ENCODE measurements at regions not wholly inside any gene's neighbourhood (a gene's known extent, or its start where the extent isn't known, plus 50 kb on each side); places are given as distances from the start of the nearest gene placed in this dataset.

DNA sequence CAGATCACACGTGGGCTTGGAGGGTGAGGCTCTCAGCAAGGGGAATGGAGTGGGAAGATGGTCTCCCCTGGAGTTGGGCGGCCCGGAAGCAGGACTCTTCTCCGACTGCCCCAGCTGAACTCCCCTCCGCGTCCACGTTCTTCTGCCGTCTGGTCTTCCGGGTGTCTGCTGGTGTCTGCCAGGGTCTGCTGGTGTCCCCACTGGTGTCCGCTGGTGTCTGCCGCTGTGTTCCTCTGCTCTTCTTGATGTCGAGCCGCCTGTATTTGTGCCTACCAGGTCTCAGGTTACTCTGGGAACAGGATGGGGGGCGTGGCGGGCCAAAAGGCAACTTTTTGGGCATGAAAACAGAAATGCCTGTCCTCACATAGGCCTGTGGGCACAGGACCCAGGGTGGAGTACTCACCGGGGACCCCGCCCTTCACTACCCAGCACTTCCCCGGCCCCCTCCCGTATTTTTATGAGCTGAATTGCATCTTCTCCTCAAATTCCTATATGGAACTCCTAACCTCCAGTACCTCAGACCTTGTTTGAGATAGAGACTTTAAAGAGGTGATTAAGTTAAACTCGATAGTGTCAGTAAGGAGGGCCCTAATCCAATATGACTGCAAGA is 675.4 kb downstream of the SEMA5A start:
- no peak for DNase-seq

DNA sequence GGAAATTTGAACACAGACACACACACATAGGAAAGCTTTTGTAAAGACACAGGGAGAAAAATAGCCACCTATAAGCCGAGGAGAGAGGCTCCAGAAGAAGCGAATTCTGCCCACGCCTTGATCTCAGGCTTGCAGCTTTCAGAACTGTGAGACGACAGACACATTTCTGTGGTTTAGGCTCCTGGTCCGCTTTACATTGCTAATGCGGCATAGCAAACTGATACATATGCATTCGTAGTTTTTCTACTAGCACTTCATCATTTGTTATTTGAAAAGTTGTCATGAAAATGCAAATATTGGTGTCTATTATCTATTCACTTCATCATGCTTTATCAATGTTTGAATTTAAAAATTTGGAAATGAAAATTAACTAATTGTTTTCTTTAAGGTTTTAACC is 674.9 kb downstream of the SEMA5A start:
- no peak for DNase-seq

DNA sequence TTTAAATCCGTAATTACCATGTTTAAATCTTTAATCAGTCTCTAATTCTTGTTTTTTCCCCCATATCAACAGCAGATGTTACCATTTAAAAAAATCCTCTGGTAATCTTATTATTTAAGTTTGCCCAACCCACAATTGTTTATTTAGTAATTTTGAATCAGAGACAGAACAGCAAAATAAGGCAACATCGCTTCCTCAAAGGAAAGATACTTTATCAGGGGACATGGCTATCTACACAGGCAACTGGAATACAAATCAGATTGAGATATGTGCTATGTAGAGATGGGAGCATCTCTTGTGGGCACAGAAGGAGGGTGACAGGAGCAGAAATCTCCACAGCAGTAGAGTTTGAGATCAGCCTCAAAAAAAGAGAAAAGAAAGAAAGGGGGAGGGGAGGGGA is 674.4 kb downstream of the SEMA5A start:
- DNase-seq: no peak

DNA sequence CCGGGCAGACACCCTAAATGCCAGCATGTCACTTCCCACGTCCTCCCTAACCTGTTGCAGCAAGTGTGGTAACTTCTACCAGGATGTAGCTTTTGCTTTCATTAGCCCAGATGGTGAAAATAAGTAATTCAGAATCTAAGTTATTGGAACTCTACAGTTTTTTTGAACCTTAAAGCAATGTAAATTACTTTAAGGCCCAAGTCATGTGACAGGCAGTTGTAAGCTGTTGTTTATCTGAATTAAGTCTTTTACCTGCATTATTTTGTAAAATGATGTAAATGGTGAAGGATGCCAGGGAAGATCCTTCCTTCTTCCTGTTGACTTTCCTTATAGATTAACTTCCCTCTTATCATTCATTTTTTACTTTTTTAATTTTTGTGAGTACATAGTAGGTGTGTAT is 670.2 kb downstream of the SEMA5A start:
- no peak for DNase-seq

DNA sequence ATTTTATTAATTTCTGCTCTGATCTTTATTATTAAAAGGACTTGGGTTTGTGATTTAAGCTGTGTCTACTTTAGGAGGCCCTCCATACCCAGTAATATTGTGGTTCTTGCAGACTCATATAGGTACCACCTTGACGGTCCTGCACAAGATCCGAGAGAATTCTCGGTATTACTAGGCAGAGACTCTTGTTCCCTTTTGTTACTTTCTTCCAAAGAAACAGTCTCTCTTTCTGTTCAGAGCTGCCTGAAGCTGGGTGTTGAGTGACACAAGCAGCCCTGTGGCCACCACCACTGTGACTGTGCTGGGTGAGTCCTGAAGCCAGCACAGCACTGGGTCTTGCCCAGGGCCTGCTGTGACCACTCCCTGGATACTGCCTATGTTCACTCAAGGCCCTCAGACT is 666.6 kb downstream of the SEMA5A start:
- DNase-seq: no peak

GRCh38 chr5:8884029-8884428 is 661.8 kb downstream of the SEMA5A start:
- no peak for DNase-seq

DNA sequence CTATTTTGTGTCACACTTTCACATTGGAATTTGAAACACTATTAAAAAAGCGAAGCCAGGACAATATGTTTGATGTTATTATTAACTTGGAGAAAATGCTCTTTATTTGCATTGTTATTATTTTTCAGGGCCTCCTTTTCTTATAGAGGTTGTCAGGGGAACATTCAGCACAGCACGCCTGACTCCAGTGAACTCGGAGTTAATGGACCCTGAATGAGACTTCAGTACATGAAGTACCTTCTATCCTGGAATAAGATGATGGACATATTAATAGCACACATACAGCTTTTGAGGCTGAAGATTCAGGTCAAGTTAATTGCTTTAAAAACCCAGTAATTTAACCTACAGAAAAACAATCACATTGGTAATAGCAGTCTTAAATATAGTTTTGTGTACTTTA is 652.9 kb downstream of the SEMA5A start:
- DNase-seq: no peak

DNA sequence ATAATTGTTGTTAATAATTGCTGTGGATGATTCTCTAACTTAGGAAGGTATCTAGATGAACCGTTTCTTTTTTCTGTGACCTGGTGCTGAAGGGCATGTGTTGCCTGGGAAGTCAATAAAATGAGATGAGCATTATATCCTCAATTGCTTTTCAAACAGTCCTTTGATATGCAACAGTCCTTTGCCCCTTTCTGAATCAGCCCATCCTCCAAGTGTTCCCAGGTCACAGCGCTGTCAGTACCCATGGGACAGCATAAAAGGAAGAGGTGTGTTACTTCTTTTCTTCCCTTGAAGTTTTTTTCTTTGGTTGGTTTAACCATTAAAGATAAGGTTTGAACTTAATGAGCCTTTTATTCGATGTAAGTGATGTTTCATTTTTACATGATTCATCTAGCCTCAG is 651.8 kb downstream of the SEMA5A start:
- no peak for DNase-seq

GRCh38 chr5:8895062-8895461 is 650.8 kb downstream of the SEMA5A start:
- no peak for DNase-seq

- no peak for DNase-seq
Observed at GRCh38 chr5:8895599-8895998, 650.3 kb downstream of the SEMA5A start.

- no peak for DNase-seq
Observed at GRCh38 chr5:8897316-8897715, 648.6 kb downstream of the SEMA5A start.

GRCh38 chr5:8905021-8905420 is 640.9 kb downstream of the SEMA5A start:
- DNase-seq: no peak

DNA sequence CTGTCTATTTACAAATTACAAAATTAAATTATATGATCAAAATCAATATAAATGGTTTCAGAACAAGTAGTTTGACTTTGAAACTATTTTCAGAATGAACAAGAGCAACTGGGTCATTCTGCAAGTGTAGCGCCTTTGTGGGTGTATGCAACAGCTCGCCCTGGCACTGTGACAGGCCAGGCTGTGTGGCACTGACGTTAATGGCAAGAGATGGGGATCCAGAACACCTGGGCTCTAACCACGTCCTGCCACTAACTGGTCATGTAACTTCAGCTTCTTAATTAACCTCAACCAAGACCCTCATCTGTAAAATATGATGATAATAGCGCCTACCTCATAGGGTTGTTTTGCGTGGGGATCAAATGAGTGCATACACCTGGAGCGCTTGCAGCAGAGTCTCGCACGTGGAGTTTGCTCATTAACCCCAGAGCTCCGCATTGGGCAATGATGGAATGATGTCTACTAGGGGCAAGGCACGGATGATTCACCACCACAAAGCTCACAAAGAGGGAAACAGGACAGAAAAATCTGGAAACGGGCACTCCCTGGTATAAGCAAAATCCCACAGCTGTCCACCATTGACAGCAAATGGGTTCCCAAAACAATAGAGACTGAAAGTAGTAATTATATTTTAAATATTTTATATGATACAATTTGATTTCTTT is 639.4 kb downstream of the SEMA5A start:
- DNase-seq: no peak

DNA sequence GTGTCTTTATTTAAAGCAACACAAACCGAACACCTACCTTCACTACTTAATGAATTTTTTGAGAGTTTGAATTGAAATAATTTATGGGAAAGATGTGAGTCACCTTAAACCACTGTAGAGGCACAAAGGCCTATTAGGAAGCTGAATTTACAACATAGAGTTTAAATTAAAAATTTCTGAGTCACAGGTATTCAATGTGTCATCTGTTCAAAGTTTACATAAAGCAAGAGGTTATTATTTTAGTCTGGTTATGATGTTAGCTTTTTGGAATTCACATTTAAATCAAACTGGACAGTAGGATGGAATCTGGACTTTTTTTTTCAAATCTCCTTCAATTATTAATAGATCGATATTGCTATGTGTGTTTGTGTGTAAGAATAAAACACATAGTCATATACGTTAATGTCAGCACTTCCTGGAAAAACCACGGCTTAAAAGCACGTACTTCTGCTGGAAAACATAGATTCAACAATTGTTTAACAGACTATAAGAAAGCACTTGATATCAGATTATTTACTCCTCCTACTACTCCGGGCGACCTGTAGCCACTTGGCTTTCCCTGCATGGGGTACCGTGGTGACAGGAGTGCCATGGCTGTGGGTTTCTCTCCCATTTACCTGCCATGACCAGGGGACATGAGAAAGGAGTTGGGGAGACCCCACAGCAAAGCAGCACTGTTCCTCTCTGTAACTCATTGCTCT is 638.6 kb downstream of the SEMA5A start:
- no peak for DNase-seq

DNA sequence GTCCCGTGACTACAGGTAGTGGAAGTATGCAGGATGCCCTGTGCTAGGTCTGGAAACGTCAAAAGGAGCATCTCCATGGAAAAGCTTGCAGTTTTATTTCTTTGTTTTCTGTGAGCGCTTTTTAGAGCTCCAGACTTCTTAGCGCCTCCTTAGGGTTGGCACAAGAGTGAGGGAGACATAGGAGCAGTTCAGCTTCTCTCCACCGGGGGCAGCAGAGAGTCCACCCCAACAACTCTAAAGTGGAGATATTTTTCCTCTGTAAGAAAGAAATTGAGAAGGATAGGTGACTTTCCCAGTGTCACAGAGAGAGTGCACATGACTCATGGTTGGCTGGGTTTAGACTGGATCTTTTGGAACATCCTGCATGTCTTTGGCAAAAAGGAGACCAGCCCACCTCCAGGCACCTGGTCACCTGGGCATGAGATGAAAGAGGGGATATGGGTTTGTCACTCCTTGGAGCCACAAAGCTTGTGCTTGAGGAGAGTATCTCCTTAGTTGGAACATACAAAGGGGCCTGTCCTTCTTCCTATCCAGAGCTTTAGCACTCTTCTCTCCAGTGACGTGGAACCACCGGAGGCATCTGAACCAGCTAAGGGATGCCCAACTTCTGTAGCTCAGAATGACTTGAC is 637.7 kb downstream of the SEMA5A start:
- DNase-seq: no peak

DNA sequence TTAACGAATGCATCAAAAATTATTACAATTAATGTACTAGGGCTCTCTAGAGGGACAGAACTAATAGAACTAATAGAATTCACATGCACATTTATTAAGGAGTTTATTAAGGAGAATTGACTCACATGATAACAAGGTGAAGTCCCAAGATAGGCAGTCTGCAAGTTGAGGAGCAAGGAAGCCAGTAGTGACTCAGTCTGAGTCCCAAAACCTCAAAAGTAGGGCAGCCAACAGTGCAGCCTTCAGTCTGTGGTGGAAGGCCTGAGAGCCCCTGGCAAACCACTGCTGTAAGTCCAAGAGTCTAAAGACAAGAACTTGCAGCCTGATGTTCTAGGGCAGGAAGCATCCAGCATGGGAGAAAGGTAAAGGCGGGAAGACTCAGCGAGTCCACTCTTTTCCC is 633.8 kb downstream of the SEMA5A start:
- no peak for DNase-seq

GRCh38 chr5:8913522-8913921 is 632.4 kb downstream of the SEMA5A start:
- no peak for DNase-seq

DNA sequence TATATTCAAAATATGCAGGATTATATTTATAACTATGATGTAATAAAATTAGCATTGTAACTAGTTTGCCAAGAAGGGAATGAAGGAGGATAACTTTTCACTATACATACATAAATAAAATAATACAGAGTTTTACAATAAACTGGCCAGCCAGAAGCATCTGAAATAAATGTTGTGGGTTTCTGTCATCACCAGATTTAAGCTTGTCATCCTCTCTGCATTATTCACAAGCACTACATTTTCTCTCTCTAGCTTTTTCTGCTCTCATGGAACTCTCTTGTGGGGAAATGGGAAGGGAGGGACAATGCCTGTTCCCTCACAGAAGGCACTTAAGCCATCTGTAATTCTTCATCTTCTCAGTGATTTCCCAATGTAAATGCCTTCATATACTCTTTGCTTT is 626.8 kb downstream of the SEMA5A start:
- no peak for DNase-seq

- DNase-seq: no peak
Observed at GRCh38 chr5:8923526-8923925, 622.3 kb downstream of the SEMA5A start.

GRCh38 chr5:8924054-8924793 is 621.7 kb downstream of the SEMA5A start:
- DNase-seq: no peak

DNA sequence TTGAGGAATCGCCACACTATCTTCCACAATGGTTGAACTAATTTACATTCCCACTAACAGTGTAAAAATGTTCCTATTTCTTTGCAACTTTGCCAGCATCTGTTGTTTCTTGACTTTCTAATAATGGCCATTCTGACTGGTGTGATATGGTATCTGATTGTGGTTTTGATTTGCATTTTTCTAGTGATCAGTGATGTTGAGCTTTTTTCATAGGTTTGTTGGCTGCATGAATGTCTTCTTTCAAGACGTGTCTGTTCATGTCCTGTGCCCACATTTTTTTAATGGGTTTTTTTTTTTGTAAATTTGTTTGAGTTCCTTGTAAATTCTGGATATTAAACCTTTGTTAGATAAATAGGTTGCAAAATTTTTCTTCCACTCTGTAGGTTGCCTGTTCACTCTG is 615.9 kb downstream of the SEMA5A start:
- DNase-seq: no peak

DNA sequence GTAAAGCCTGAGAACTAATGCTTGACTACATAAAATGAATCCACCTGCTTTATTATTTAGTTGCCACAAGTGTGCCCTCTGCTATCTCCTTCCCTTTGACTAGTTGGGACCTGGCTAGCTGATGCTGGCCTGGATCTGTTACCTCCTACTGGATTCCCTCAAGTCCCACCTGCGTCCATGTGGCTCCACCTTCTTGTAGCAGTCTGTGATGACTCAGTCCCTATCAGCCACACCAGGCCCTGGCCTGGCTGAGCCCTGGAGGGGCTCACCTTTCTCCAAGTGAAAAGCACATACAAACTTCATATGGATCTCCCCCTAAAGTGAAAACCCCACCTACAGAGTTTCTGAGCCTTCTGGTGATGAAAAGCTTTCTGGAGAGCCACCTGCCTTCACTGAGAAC is 611.4 kb downstream of the SEMA5A start:
- DNase-seq: no peak

- no peak for DNase-seq
Observed at GRCh38 chr5:8940934-8941333, 604.9 kb downstream of the SEMA5A start.
